HTR-8/SVneo (cell line): ENCODE measurements at regions not wholly inside any gene's neighbourhood (a gene's known extent, or its start where the extent isn't known, plus 50 kb on each side); places are given as distances from the start of the nearest gene placed in this dataset.
"Not testable (repeated sequence)": the region's sequence is repeated elsewhere in the genome, so short reads cannot be mapped to it uniquely, and the experiment has no call there.

Experiments
- DNase-seq: peaks from one replicate; pipeline ENCODE4 v3.0.0; 2011; ENCODE audit warnings: low spot score, mixed read lengths; ENCODE audit not compliant: insufficient read length
- FAIRE-seq: peaks from 2 replicates; lab custom pipeline; 2011; peaks lifted over from hg19 to GRCh38; lab: Jason Lieb, UNC

- DNase-seq (no peak), FAIRE-seq (no peak)
Measured at GRCh38 chr1:227508431-227508830, 54.9 kb upstream of the ZNF678 start.

GRCh38 chr1:227506490-227507393 lies 56.6 kb upstream of the ZNF678 start:
- DNase-seq, FAIRE-seq: not testable (repeated sequence)

GRCh38 chr1:227496045-227496444 lies 67.3 kb upstream of the ZNF678 start:
- FAIRE-seq, DNase-seq: not testable (repeated sequence)

GRCh38 chr1:227493863-227494551 lies 69.3 kb upstream of the ZNF678 start:
- not testable (repeated sequence) for FAIRE-seq

GRCh38 chr1:227490478-227490877 lies 72.9 kb upstream of the ZNF678 start:
- DNase-seq (no peak), FAIRE-seq (no peak)

More at GRCh38 chr1:227493863-227494551, 69.3 kb upstream of the ZNF678 start:
- DNase-seq = not testable (repeated sequence)

GRCh38 chr1:227490001-227490400 lies 73.4 kb upstream of the ZNF678 start:
- FAIRE-seq (no peak), DNase-seq (no peak)

- FAIRE-seq (no peak), DNase-seq (no peak)
Measured at GRCh38 chr1:227489572-227489971, 73.8 kb upstream of the ZNF678 start.

- DNase-seq = no peak
- FAIRE-seq = no peak
Measured at GRCh38 chr1:227487606-227488005, 75.8 kb upstream of the ZNF678 start.

GRCh38 chr1:227486559-227486958 lies 76.8 kb upstream of the ZNF678 start:
- no peak for DNase-seq
- no peak for FAIRE-seq

- FAIRE-seq (no peak), DNase-seq (no peak)
Measured at GRCh38 chr1:227482023-227482299, 81.4 kb upstream of the ZNF678 start.

- DNase-seq, FAIRE-seq: not testable (repeated sequence)
Measured at GRCh38 chr1:227474072-227474471, 89.3 kb upstream of the ZNF678 start.

- DNase-seq = no peak
- FAIRE-seq = no peak
Measured at GRCh38 chr1:227472772-227473171, 90.6 kb upstream of the ZNF678 start.

GRCh38 chr1:227470688-227471087 lies 92.7 kb upstream of the ZNF678 start:
- no peak for DNase-seq
- FAIRE-seq = no peak

GRCh38 chr1:227469708-227470107 lies 93.6 kb upstream of the ZNF678 start:
- FAIRE-seq (no peak), DNase-seq (no peak)

- DNase-seq (no peak), FAIRE-seq (no peak)
Measured at GRCh38 chr1:227466039-227466645, 97.2 kb upstream of the ZNF678 start.

- DNase-seq (no peak), FAIRE-seq (peak; percentile 46)
Measured at GRCh38 chr1:227465256-227465655, 98.1 kb upstream of the ZNF678 start.

- no peak for DNase-seq
- FAIRE-seq = no peak
Measured at GRCh38 chr1:227459977-227460376, 103.4 kb upstream of the ZNF678 start.

- FAIRE-seq = no peak
- no peak for DNase-seq
Measured at GRCh38 chr1:227459326-227459841, 104.0 kb upstream of the ZNF678 start.

GRCh38 chr1:227454686-227455085 lies 108.7 kb upstream of the ZNF678 start:
- DNase-seq (no peak), FAIRE-seq (no peak)

- FAIRE-seq = no peak
- no peak for DNase-seq
Measured at GRCh38 chr1:227453631-227454355, 109.6 kb upstream of the ZNF678 start.
